ENCODE measurements at regions not wholly inside any gene's neighbourhood (a gene's known extent, or its start where the extent isn't known, plus 50 kb on each side); places are given as distances from the start of the nearest gene placed in this dataset.

GRCh38 chr6:81812401-81812800 is 59.9 kb upstream of the TENT5A start:
- peak; percentile 31 for DNase-seq

DNA sequence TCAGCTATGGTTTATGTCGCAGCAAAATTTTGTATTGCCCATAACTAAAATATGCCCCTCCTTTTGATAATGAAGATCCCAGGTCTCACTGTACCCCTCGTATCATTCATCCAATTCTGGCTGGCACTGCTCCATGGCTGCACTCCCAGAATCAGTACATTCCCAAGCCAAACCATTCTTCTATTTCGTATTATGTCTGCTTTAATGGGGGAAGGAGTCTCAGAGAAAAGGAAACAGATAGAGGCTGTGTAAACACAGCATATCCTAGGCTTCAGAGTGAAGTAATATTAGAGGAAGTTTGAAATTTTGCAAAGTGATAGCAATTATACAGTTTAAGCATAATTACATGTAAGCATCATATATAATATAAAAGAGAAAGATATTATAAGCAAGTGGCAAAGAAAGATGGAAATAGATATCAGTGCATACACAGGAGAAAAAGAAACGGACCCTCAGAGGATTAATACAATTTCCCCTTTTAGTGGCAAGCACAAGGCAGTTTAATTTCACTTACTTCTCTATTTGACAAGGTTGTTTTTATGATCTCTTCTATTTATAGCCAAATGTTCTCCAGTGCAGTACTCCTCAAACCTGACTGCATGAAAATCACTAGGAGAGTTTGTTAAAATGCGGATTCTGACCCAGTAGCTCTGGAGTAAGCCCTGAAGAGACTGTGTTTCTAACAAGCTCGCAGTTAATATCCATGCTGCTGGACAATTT is 56.5 kb upstream of the TENT5A start:
- peak; percentile 33 for DNase-seq

- DNase-seq = no peak
These were observed 54.5 kb upstream of the TENT5A start for GRCh38 chr6:81806793-81807565.

DNA sequence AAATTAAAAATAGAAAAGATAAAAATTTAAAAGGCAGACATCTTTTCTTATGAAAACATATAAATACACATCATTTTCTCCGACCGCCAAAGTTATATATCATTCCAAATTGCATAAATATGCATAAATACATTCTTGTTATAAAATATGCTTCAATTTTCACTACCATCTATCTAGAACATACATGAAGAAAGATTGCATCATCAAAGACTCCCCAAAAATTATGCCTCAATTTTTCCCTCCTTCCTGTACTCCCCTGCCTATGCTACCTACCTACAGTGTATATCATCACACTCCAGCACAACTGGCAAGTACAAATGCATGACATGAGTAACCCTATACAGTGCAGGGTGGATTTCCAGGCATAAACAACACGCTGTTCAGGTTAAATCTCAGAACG is 49.9 kb upstream of the TENT5A start:
- DNase-seq = no peak

Data from hematopoietic multipotent progenitor cell treated with erythropoietin and hydrocortisone succinate and interleukin-3 and kit ligand, for 6 days (in vitro differentiated cells).